Breast epithelium (tissue), 3 donors: ENCODE measurements at regions not wholly inside any gene's neighbourhood (a gene's known extent, or its start where the extent isn't known, plus 50 kb on each side); places are given as distances from the start of the nearest gene placed in this dataset.
"Not testable (repeated sequence)": the region's sequence is repeated elsewhere in the genome, so short reads cannot be mapped to it uniquely, and the experiment has no call there.

ENCODE experiments used
- POLR2A ChIP-seq: fragments of 450-650 bp; IDR thresholded peaks from one replicate; pipeline ENCODE4 v1.6.1; 2016; ENCODE audit warnings: antibody characterized with exemption, mild to moderate bottlenecking, moderate library complexity
- POLR2AphosphoS5 ChIP-seq, 3 donors: sonication (generic); formaldehyde crosslinking; IDR thresholded peaks; one replicate each; pipeline ENCODE4 v1.6.1; 2017; ENCODE audit warnings: antibody characterized with exemption in 3 of 3
- TF ChIP-seq, protein P1 (sequence below), 3 donors: fragments of 450-650 bp; IDR thresholded peaks; one replicate each; pipeline ENCODE4 v1.5.1; 2016 to 2017; ENCODE audit warnings: antibody characterized with exemption in 3 of 3, mild to moderate bottlenecking in 3 of 3, moderate library complexity in 3 of 3

DNA sequence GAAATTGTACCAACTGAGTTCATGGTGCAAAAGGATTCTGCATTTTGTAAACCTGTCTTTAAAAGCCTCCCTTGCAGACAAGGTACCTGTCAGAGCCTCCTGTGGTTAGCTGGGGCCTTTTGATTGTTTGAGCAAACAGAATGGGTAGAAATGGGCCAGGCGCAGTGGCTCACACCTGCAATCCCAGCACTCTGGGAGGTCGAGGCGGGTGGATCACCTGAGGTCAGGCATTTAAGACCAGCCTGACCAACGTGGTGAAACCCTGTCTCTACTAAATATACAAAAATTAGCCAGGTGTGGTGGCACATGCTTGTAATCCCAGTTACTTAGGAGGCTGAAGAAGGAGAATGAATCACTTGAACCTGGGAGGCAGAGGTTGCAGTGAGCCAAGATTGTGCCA, 332.9 kb upstream of the ID2 start:
- TF ChIP-seq, protein P1, sequence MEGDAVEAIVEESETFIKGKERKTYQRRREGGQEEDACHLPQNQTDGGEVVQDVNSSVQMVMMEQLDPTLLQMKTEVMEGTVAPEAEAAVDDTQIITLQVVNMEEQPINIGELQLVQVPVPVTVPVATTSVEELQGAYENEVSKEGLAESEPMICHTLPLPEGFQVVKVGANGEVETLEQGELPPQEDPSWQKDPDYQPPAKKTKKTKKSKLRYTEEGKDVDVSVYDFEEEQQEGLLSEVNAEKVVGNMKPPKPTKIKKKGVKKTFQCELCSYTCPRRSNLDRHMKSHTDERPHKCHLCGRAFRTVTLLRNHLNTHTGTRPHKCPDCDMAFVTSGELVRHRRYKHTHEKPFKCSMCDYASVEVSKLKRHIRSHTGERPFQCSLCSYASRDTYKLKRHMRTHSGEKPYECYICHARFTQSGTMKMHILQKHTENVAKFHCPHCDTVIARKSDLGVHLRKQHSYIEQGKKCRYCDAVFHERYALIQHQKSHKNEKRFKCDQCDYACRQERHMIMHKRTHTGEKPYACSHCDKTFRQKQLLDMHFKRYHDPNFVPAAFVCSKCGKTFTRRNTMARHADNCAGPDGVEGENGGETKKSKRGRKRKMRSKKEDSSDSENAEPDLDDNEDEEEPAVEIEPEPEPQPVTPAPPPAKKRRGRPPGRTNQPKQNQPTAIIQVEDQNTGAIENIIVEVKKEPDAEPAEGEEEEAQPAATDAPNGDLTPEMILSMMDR (IDR thresholded peaks at IDR 0.05): not testable (repeated sequence)
- not testable (repeated sequence) for TF ChIP-seq POLR2A; POLR2AphosphoS5 (IDR thresholded peaks at IDR 0.05)
